22Rv1 (cell line): ENCODE measurements at regions not wholly inside any gene's neighbourhood (a gene's known extent, or its start where the extent isn't known, plus 50 kb on each side); places are given as distances from the start of the nearest gene placed in this dataset.

Experiments used
- ZFX ChIP-seq: fragments of 450-650 bp; IDR thresholded peaks from 2 replicates; pipeline ENCODE4 v1.6.1; 2017; ENCODE audit warnings: antibody characterized with exemption, borderline replicate concordance
- TF ChIP-seq, protein P1 (sequence below): fragments of 450-650 bp; IDR thresholded peaks from 2 replicates; pipeline ENCODE4 v1.5.1; 2017; ENCODE audit warnings: mild to moderate bottlenecking

DNA sequence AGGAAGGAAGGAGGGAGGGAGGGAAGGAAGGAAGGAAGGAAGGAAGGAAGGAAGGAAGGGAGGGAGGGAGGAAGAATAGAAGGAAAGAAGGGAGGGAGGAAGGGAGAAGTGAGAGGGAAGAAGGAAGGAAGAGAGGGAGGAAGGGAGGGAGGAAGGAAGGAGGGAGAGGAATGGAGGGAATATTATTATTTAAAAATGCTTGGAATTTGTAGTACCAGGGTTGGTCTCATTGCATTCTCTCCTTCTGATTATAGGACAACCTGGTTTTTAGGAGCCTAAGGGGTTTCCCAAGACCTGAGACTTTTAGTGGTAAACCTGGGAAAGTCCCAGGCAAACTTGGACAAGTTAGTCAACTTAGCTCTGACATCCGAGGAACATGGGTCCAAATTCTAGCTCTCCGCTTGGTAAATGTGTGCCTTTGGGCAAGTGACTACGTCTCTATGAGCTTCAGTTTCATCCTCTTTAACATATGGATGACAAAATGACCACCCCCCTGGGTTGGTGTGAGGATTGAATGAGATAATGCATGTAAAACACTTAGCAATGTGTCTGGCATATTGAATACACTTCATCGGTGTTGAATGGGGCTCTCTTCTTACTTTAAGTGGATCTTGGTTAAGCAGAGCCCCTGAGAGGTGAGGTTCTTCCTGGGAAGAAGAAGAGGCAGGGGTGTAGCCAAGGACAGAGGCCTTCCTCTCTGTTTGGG, 690.7 kb upstream of the TBX3 start:
- TF ChIP-seq, protein P1, sequence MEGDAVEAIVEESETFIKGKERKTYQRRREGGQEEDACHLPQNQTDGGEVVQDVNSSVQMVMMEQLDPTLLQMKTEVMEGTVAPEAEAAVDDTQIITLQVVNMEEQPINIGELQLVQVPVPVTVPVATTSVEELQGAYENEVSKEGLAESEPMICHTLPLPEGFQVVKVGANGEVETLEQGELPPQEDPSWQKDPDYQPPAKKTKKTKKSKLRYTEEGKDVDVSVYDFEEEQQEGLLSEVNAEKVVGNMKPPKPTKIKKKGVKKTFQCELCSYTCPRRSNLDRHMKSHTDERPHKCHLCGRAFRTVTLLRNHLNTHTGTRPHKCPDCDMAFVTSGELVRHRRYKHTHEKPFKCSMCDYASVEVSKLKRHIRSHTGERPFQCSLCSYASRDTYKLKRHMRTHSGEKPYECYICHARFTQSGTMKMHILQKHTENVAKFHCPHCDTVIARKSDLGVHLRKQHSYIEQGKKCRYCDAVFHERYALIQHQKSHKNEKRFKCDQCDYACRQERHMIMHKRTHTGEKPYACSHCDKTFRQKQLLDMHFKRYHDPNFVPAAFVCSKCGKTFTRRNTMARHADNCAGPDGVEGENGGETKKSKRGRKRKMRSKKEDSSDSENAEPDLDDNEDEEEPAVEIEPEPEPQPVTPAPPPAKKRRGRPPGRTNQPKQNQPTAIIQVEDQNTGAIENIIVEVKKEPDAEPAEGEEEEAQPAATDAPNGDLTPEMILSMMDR = no peak
- no peak for TF ChIP-seq ZFX
